GM23338 (cell line): ENCODE measurements at regions not wholly inside any gene's neighbourhood (a gene's known extent, or its start where the extent isn't known, plus 50 kb on each side); places are given as distances from the start of the nearest gene placed in this dataset.

ENCODE experiments used
- CTCF ChIP-seq, 2 experiments: fragments of 200-600 bp in 1 of 2; sonication (generic) in 1 of 2; conservative IDR thresholded peaks; 2 replicates each; pipeline versions ENCODE4 v1.5.1 to v1.6.1; 2016 to 2017; ENCODE audit warnings: antibody characterized with exemption in 2 of 2, low read depth in 2 of 2, mild to moderate bottlenecking in 2 of 2, moderate library complexity in 1 of 2
- EZH2 ChIP-seq: fragments of 200-600 bp; sonication (generic); IDR thresholded peaks from one replicate; pipeline ENCODE4 v1.8.0; 2017; ENCODE audit warnings: antibody characterized with exemption, mild to moderate bottlenecking, low read depth; ENCODE audit not compliant: unreplicated experiment
- EZH2phosphoT487 ChIP-seq: fragments of 200-600 bp; sonication (generic); IDR thresholded peaks from one replicate; pipeline ENCODE4 v1.8.1; 2018; ENCODE audit warnings: antibody characterized with exemption; ENCODE audit not compliant: unreplicated experiment
- POLR2AphosphoS5 ChIP-seq: IDR thresholded peaks from 2 replicates; pipeline ENCODE4 v1.6.1; 2016; ENCODE audit warnings: antibody characterized with exemption, low read depth
- REST ChIP-seq: IDR thresholded peaks from one replicate; pipeline ENCODE4 v1.6.1; 2018; ENCODE audit warnings: antibody characterized with exemption; ENCODE audit not compliant: unreplicated experiment
- STAT1 ChIP-seq: IDR thresholded peaks from one replicate; pipeline ENCODE4 v1.6.1; 2016; ENCODE audit warnings: antibody characterized with exemption; ENCODE audit not compliant: unreplicated experiment

GRCh38 chr2:206853915-206854314 lies 85.4 kb upstream of the CPO start:
- TF ChIP-seq CTCF (conservative IDR thresholded peaks at IDR 0.05; ENCODE audit: low read depth in 2 of 2) (no peak), POLR2AphosphoS5 (no peak), STAT1 (no peak), EZH2 (no peak), REST (no peak), EZH2phosphoT487 (no peak)
